DND-41 (cell line): ENCODE measurements at regions not wholly inside any gene's neighbourhood (a gene's known extent, or its start where the extent isn't known, plus 50 kb on each side); places are given as distances from the start of the nearest gene placed in this dataset.

ENCODE experiments used
- CTCF ChIP-seq: IDR thresholded peaks from 2 replicates; pipeline ENCODE4 v1.5.1; 2012; ENCODE audit warnings: borderline replicate concordance, low read length, moderate library complexity, mild to moderate bottlenecking; ENCODE audit not compliant: poor library complexity, severe bottlenecking; ENCODE audit errors: extremely low read depth
- EZH2 ChIP-seq: IDR thresholded peaks from 3 replicates; pipeline ENCODE4 v1.6.1; 2012; ENCODE audit warnings: borderline replicate concordance, low read depth, mild to moderate bottlenecking, moderate library complexity, low read length, inconsistent platforms; ENCODE audit not compliant: severe bottlenecking

- TF ChIP-seq CTCF (no peak), EZH2 (no peak)
These were observed 214.6 kb upstream of the SALL1 start for GRCh38 chr16:51365715-51366114.
